ENCODE measurements at regions not wholly inside any gene's neighbourhood (a gene's known extent, or its start where the extent isn't known, plus 50 kb on each side); places are given as distances from the start of the nearest gene placed in this dataset.

DNA sequence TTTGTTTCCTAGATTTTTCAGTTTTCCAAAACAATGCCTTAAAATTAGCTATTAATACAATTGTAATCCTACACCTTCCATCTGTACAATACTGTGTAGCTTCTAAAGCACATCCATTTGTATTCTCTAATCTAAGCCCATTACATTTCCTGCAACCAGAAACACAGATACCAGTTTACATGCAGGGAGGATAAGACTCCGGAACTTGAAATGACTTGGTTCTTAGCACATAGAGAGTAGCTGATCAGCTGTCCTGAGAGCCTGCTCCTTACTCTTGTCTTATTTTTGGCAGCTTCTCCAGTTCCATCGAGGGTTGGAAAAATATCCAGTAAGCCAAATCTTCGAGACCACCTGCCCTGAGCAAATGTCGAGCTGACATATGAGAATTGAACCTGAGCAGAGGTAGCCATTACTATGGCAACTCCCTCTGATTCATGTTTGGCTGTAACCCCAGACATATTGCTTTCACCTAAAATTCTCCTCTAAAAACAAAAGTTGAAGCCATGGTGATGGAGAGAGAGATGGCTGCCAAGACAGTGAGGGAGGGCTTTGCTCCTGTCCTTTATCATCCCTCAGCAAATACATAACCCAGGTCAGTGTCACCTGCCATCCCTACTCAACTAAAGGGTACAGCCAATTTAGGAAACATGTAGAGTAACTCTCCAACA is 542.8 kb downstream of the IRS1 start:
- TF ChIP-seq CTCF (IDR thresholded peaks at IDR 0.05) (no peak), POLR2A (IDR thresholded peaks at IDR 0.05) (no peak)
- 76 to 88% (median 80%) methylated on average over 4 of the region's 4 CpGs for WGBS, 4 donors
- Histone ChIP-seq H3K36me3 (replicated peaks in 1 of 2) (no peaks in the 10 kb centered on the region), H3K27ac (no peak overlapping the region), H3K9me3 (replicated peaks in 1 of 3) (no peaks in the 10 kb centered on the region), H3K4me3 (no peak overlapping the region), H3K4me1 (replicated peaks in 1 of 2) (no peaks in the 10 kb centered on the region), H3K27me3 (no peaks in the 10 kb centered on the region)
- intact Hi-C loops (cut with DNase I), result no loop called here
- DNase-seq, result no peak

DNA sequence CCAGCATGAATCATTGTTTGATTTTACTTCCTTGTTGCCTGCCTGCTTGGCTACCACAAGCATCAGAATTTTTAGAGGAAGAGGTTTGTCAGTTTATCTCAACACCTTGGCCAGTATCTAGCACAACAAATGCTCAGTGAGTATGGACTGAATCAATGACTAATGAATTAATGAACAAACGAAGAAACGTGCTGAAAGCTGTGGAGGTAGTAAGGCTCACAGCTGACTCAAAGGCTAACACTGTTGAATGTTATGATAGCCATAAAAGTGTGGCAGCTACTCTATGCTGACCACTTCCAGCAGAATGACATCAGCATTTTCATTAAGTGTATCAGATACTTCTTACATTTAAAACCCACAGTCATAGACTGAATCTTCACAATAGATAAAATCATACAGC is 543.4 kb downstream of the IRS1 start:
- no peak for TF ChIP-seq CTCF (IDR thresholded peaks at IDR 0.05)
- no peak for TF ChIP-seq POLR2A (IDR thresholded peaks at IDR 0.05)
- H3K27me3 ChIP-seq, result no peaks in the 10 kb centered on the region
- intact Hi-C loops (cut with DNase I), result no loop called here
- no peak overlapping the region for H3K4me3 ChIP-seq
- no peaks in the 10 kb centered on the region for H3K4me1 ChIP-seq (replicated peaks in 1 of 2)
- 36 to 49% (median 40%) methylated on average over 2 of the region's 2 CpGs for WGBS, 4 donors
- H3K9me3 ChIP-seq (replicated peaks in 1 of 3), result no peaks in the 10 kb centered on the region
- DNase-seq, result no peak
- H3K27ac ChIP-seq, result no peak overlapping the region
- H3K36me3 ChIP-seq (replicated peaks in 1 of 2), result no peaks in the 10 kb centered on the region

- no peaks in the 10 kb centered on the region for H3K36me3 ChIP-seq (replicated peaks in 1 of 2)
- H3K27me3 ChIP-seq, result no peaks in the 10 kb centered on the region
- H3K4me1 ChIP-seq (replicated peaks in 1 of 2), result no peaks in the 10 kb centered on the region
- H3K27ac ChIP-seq, result no peak overlapping the region
- H3K4me3 ChIP-seq, result no peak overlapping the region
- H3K9me3 ChIP-seq (replicated peaks in 1 of 3), result no peaks in the 10 kb centered on the region
- intact Hi-C loops (cut with DNase I), result no loop called here
- WGBS, 4 donors, result 59 to 69% (median 62%) methylated on average over 2 of the region's 2 CpGs
- DNase-seq, result no peak
- TF ChIP-seq CTCF (IDR thresholded peaks at IDR 0.05) (no peak), POLR2A (IDR thresholded peaks at IDR 0.05) (no peak)
These were observed 548.0 kb downstream of the IRS1 start for GRCh38 chr2:226251661-226252060.

GRCh38 chr2:226247289-226248275 is 552.0 kb downstream of the IRS1 start:
- H3K27me3 ChIP-seq, result no peaks in the 10 kb centered on the region
- H3K27ac ChIP-seq, result no peak overlapping the region
- TF ChIP-seq CTCF (IDR thresholded peaks at IDR 0.05) (no peak), POLR2A (IDR thresholded peaks at IDR 0.05) (no peak)
- 48 to 55% (median 49%) methylated on average over 3 of the region's 3 CpGs for WGBS, 4 donors
- H3K9me3 ChIP-seq (replicated peaks in 1 of 3), result peaks cover 0 to 6% (median 0%) of the 10 kb centered on the region in 3 donors
- H3K4me3 ChIP-seq, result no peak overlapping the region
- no peak for DNase-seq
- no peaks in the 10 kb centered on the region for H3K4me1 ChIP-seq (replicated peaks in 1 of 2)
- intact Hi-C loops (cut with DNase I), result no loop called here
- H3K36me3 ChIP-seq (replicated peaks in 1 of 2), result no peaks in the 10 kb centered on the region
